ENCODE measurements at regions not wholly inside any gene's neighbourhood (a gene's known extent, or its start where the extent isn't known, plus 50 kb on each side); places are given as distances from the start of the nearest gene placed in this dataset.
"Not testable (repeated sequence)": the region's sequence is repeated elsewhere in the genome, so short reads cannot be mapped to it uniquely, and the experiment has no call there.

DNA sequence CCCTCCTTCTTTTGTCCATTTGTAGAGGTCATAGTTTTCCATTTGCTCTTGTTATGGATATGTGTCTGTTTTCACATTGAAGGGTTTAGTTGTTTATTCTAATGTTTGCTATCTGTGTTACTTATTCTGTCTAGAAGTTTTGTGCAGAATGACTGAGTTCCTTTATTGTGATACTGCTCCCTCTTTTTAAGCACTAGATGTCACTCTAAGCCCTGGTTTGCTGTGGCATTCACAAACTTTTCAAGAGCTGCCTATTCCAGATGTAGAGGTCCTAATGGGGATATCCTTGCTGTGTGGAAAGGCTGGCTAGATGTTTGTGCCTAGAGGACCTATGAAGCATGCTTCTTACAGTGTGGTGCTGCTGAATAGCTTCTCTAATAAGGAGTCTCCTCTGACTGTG lies 338.6 kb downstream of the SPIN4 start:
- Histone ChIP-seq H3K27ac (no peak overlapping the region), H3K36me3 (no peaks in the 10 kb centered on the region), H3K4me1 (no peaks in the 10 kb centered on the region), H3K27me3 (no peaks in the 10 kb centered on the region), H3K9me3 (no peaks in the 10 kb centered on the region), H3K4me3 (no peak overlapping the region)
- intact Hi-C loops (cut with DNase I): no loop called here
- DNase-seq: no peak
- no peak for TF ChIP-seq POLR2AphosphoS5 (IDR thresholded peaks at IDR 0.05)
- TF ChIP-seq EP300 (IDR thresholded peaks at IDR 0.05): no peak
- no peak for TF ChIP-seq POLR2A (IDR thresholded peaks at IDR 0.05)
- TF ChIP-seq, protein P1, sequence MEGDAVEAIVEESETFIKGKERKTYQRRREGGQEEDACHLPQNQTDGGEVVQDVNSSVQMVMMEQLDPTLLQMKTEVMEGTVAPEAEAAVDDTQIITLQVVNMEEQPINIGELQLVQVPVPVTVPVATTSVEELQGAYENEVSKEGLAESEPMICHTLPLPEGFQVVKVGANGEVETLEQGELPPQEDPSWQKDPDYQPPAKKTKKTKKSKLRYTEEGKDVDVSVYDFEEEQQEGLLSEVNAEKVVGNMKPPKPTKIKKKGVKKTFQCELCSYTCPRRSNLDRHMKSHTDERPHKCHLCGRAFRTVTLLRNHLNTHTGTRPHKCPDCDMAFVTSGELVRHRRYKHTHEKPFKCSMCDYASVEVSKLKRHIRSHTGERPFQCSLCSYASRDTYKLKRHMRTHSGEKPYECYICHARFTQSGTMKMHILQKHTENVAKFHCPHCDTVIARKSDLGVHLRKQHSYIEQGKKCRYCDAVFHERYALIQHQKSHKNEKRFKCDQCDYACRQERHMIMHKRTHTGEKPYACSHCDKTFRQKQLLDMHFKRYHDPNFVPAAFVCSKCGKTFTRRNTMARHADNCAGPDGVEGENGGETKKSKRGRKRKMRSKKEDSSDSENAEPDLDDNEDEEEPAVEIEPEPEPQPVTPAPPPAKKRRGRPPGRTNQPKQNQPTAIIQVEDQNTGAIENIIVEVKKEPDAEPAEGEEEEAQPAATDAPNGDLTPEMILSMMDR (IDR thresholded peaks at IDR 0.05): no peak

DNA sequence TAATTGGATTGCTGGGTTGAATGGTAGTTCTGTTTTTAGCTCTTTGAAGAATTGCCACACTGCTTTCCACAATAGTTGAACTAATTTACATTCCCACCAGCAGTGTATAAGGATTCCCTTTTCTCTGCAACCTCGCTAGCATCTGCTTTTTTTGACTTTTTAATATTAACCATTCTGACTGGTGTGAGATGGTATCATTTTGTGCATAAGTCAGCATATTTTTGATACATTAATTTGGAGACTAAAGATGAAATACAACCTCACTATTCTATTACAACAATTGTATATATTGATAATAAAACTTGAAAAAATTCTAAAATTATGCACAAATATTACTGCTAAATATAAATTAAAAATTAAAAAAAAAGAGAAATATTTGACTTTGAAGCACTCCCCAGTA lies 350.9 kb downstream of the SPIN4 start:
- H3K27me3 ChIP-seq; intact Hi-C loops (cut with DNase I); DNase-seq; H3K4me1 ChIP-seq; H3K4me3 ChIP-seq; H3K27ac ChIP-seq; H3K9me3 ChIP-seq; H3K36me3 ChIP-seq: not testable (repeated sequence)
- WGBS, 2 donors: 50 to 72% methylated on average over 1 of the region's 1 CpG
